Fibroblast of skin of scalp (primary cell): ENCODE measurements at regions not wholly inside any gene's neighbourhood (a gene's known extent, or its start where the extent isn't known, plus 50 kb on each side); places are given as distances from the start of the nearest gene placed in this dataset.

Experiments
- DNase-seq: peaks from one replicate; pipeline ENCODE4 v3.0.0-alpha.2; 2013

DNA sequence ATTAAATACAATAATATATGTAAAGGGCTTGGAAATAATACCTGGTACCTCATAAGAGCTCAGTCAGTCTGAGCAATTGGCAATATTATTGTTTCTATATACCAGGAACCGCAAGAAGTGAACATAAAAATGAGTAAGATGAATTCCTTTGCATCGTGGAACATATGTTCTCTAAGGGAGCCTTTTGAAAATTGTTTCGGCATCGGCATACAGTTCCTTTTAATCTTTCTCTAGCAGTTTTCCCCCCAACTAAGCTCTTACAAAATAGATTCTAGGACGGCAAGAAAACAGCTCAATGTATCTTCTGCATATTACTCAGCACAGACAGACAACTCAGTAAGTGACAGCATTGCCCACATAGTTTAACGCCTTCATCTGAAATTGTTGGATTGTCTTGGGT lies 426.6 kb upstream of the WWC1 start:
- peak; percentile 46 for DNase-seq

DNA sequence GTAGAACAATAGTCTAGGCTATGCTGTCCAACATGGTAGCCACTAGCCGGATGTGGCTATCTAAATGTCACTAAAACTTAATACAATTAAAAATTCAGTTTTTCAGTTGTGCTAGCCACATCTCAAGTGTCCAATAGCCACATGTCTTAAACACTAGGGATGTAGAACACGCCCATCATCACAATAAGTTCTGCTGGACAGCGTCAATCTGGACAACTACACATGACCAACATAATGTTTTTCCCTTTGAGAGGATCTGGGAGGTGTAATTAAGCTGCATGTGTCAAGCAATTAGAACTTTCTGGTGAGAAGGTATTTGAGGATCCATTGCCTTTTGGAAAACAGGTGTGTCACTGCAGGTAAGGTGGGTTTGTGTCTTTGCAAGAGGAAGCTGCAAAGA lies 424.6 kb upstream of the WWC1 start:
- DNase-seq = no peak

DNA sequence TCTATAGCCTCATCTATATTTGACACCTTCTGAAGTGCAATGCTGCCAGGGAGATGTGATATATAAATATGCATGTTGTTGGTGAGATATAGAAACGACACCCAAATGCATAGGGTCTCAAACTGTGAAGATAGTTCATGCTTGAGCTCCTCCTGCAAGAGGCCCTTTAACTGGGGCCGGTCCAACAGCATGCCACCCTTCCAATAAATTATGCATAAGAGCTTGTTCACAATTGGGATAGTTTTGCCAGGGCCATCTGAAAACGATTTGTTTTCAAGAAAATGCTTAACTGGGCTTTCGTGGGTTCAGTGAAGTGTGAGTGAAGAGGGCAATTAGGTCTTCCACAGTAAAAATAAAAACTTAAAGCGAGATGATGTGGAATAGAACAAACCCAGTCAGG lies 424.2 kb upstream of the WWC1 start:
- DNase-seq = no peak

DNA sequence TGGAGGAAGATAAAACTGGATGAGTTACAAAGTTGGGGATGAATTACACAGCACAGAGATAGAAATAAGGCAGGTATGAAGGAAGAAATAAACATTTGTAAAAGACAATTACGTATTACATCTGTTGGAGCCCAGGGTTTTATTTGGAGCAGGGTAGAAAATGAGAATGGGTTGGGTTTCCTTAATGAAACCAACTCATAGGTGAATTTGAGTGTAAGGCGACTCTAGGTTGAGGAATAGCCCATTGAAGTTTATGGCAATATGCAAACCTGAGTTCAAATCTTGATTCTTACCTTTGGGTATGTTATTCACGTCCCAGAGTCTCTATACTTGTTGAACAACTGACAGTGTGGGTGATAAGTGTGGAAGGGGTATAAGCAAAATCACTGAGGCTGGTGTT lies 422.3 kb upstream of the WWC1 start:
- no peak for DNase-seq

GRCh38 chr5:167870055-167870454 lies 421.4 kb upstream of the WWC1 start:
- DNase-seq = peak; percentile 68

- peak; percentile 33 for DNase-seq
Measured at GRCh38 chr5:167871091-167871490, 420.4 kb upstream of the WWC1 start.

GRCh38 chr5:167872791-167873190 lies 418.7 kb upstream of the WWC1 start:
- DNase-seq = no peak

DNA sequence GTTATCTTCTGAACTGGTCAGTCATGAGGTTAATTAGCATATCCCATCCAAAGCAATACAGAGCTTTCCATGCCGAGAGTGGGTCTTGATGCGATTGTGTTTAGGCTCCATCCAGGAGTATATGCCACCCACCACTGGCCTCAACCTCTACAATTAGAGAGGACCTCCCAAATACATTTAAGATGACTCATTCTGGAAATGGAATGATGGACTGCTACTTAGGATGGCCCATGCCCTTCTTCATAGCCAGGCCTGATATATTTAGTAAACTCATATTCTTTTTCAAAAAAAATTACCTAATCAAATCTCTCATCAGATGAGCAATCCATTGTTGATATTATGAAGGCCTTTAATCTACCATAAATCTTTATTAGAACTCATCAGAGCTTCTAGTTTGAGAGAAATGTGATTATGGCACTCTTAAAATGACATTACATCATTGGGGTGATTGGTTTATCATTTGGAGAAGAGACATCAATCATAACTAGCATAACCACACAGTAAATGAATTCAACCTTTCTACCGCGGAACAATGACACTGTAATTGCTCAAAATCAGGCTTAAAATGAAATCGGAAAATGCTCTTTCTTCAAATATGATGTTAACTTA lies 414.2 kb upstream of the WWC1 start:
- no peak for DNase-seq

DNA sequence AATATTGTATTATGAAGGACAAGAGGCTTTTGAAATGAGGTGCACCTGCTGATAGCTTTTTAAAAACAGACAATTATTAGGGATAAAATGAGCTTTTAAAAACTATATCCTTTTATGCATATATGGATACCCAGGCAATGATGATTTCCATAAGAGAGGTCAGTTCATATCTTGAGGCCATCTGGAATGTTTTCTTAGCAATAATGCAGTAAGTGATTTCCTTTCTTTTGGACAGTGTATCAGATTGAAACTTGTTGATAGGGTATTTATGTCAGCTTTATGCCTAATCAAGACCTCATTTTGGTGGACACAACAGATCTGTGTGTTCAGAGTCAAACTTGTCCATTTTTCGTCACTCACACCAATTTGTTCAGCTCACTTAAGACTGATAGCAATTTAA lies 413.5 kb upstream of the WWC1 start:
- DNase-seq = no peak

DNA sequence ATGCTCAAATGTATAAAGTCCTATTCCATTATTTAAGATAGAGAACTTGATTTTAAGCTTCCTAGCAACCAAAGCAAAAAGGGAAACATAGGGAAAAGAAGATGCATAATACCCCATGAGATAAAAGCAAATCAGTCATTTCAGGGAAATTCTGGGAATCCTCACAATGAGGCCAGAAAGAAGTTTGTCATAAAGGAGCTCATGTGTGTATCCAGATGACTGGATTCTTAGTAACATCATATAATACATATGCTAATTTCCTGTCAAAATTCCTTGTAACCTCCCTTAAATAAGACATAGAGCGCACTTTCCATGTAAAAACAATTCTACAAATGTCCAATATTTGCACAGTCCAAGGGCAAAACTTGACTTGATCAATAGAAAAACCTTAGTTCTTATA lies 411.0 kb upstream of the WWC1 start:
- DNase-seq = peak; percentile 14

DNA sequence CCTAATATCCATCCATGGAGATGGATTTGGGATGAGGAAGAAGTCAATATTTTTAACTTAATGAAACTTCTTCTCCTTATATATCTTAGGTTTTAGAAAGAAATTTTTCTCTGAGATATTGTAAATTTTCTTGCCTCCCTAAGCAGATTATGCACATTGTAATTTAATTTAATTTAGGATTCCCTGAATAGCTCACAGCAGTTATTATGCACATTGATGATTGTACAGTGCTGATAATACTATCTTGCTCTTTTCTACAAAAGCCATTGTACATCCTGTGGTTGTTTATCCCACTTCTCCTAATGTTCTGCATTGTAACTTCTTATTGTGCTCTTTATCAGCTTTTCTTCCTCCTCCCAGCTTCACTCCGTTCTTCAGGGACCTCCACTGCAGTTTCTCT lies 410.4 kb upstream of the WWC1 start:
- DNase-seq = no peak

- DNase-seq = peak; percentile 54
Measured at GRCh38 chr5:167886196-167886595, 405.2 kb upstream of the WWC1 start.

GRCh38 chr5:167888393-167888792 lies 403.1 kb upstream of the WWC1 start:
- DNase-seq = no peak

DNA sequence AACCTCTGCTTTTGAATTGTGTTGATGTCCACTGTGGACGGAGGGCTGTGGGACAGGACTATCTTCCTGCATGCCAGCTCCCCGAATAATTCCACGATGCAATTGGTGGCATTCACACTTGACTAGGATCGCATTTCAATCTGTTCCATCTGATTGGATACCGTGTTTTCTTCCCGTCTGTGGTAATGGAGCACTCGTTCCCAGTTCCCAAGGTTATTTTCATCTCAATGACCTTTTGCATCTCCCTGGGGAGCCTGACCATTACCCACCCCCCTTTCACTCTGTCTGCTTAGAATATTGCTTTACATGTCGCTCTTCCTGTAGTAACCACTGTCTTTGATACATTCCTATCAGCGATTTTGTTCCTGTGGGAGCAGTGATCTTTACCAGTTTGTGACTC lies 402.2 kb upstream of the WWC1 start:
- no peak for DNase-seq

DNA sequence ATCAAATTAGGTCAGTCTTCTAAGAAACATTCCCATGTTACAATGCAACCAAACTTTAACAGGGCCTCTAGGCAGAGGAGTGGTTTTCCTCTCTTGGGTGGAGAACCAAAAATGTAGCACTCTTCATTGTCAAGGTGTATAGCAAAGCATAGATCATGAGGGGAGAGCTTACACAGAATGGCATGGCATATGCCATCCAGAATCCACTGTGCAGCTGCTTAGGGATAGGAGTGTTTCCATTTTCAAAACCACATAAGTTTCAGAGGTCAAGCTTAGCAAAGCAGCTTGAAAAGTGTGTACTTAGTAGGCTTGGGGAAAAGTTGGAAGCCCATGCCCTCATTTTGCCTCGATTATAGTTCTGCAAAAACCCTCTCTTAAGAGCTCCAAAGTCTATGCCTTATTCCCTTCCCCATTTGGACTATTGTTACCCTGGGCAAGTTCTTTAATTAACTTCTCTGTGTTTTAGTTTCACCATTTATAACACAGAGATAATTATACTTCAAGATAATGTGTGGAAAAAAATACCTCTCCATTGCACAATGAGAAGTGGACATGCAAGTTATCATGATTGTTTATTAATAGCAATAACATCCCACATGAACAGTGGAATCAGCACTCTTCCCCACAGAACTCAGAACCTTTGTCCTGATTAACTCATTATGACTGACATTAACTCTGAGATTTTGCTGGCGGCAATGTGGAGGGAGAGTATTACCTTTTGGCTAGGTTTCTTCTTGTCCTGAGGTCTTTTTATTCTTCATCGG lies 398.9 kb upstream of the WWC1 start:
- no peak for DNase-seq

DNA sequence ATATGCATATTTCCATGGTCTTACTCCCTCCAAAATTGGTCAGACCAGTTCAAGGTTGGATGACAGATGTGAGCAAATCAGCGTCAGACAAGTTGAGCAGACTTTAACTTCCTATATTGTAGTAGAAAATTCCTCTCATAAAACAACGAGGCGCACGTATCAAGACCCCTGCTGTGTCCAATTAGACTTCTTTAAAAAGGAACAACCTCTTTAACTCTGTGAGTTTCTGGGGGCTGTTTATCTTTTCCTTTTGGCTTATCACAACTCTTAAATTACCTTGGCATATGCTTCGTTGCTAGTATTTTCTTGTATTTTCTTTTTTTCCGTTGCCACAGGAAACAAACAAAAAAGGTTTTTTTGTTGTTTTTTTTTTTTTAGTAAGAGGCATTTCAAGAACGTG lies 398.2 kb upstream of the WWC1 start:
- DNase-seq = no peak

GRCh38 chr5:167894631-167895472 lies 396.6 kb upstream of the WWC1 start:
- DNase-seq = no peak

- peak; percentile 64 for DNase-seq
Measured at GRCh38 chr5:167895899-167896659, 395.4 kb upstream of the WWC1 start.

- DNase-seq = no peak
Measured at GRCh38 chr5:167896814-167897213, 394.6 kb upstream of the WWC1 start.

DNA sequence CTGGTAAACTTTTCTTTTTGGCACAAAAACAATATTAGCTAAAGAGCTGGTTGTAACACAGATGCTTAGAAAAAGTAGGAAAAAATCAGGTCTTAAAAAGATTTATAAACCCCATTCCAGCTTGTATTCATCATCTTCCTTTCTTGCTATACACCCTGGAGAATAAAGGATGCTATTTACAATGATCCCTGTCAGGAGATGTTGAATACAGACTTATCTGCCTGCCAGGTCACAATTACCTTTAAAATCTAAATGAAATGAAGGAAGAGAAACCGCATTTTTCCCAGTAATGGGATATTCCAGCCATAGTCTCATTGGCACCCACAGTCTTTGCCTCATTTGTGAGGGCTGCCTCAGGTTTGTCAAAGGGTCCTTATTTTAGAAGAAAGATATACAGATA lies 394.1 kb upstream of the WWC1 start:
- DNase-seq = no peak

GRCh38 chr5:167898361-167899042 lies 392.9 kb upstream of the WWC1 start:
- no peak for DNase-seq

GRCh38 chr5:167899490-167900070 lies 391.9 kb upstream of the WWC1 start:
- DNase-seq = peak; percentile 29
